ENCODE measurements at regions not wholly inside any gene's neighbourhood (a gene's known extent, or its start where the extent isn't known, plus 50 kb on each side); places are given as distances from the start of the nearest gene placed in this dataset.
"Not testable (repeated sequence)": the region's sequence is repeated elsewhere in the genome, so short reads cannot be mapped to it uniquely, and the experiment has no call there.

GRCh38 chr21:34272321-34272720, 91.5 kb upstream of the KCNE2 start:
- no peak for DNase-seq (ENCODE audit: low spot score)

- DNase-seq (ENCODE audit: low spot score): no peak
Measured at GRCh38 chr21:34274001-34274400, 89.8 kb upstream of the KCNE2 start.

- no peak for DNase-seq (ENCODE audit: low spot score)
Measured at GRCh38 chr21:34276711-34277425, 86.9 kb upstream of the KCNE2 start.

- no peak for DNase-seq (ENCODE audit: low spot score)
Measured at GRCh38 chr21:34278451-34278850, 85.4 kb upstream of the KCNE2 start.

DNA sequence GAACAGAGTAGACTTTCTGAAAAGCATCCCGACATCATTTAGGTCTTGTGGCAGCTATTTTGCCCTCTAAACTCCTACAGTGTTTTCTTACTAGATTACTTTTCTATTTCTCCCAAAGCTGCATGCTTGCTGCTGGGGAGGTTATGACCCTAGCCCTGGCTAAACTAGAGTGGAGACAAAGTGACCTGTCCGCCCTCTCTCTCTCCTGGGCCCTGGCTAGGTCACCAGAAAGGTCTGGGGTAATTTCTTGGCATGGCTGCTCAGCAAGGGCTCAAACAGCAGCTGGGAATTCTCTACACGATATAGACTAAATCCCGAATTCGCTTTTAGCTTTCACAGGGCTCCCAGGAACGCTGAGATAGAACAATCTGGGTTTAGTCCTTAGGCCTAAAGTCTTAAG, 84.5 kb upstream of the KCNE2 start:
- no peak for DNase-seq (ENCODE audit: low spot score)

DNA sequence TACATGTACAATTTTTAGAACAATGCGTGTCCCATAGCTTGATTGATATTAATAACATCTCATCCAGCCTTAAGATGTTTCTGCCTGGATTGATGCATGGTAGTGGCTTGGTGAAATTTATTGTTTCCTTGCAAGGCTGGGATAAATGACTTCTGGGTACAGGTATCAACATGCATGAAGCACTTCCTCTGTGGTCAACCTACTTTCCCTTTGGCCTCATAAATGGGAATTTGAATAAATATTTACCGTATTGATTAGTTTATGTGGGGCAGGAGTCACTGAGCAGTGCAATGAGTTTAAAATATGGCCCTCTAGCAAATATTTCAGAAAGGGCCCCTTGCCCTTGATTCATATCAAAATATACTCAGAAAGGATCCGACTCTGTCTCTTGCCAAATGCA, 83.9 kb upstream of the KCNE2 start:
- no peak for DNase-seq (ENCODE audit: low spot score)

- peak; percentile 84 for DNase-seq (ENCODE audit: low spot score)
Measured at GRCh38 chr21:34280389-34280795, 83.4 kb upstream of the KCNE2 start.

GRCh38 chr21:34280959-34281358, 82.8 kb upstream of the KCNE2 start:
- no peak for DNase-seq (ENCODE audit: low spot score)

DNA sequence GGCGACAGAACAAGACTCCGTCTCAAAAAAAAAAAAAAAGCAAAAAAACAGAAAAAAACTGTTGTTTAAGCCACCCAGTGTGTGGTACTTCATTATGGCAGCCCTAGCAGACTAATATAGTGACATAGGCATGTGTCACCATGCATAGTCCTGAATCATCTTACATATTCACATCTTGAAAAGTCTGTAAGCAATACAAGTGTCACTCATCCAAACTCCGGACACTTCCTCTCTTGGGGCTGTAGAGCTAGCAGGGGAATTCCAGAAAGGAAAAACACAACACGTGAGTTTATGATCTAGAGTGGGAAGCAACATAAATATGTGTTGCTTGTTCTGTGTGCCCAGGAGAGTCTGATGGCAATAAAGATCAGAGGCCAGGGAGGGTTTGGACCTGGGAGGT, 81.6 kb upstream of the KCNE2 start:
- DNase-seq (ENCODE audit: low spot score): no peak

GRCh38 chr21:34284666-34285065, 79.1 kb upstream of the KCNE2 start:
- DNase-seq (ENCODE audit: low spot score): no peak

DNA sequence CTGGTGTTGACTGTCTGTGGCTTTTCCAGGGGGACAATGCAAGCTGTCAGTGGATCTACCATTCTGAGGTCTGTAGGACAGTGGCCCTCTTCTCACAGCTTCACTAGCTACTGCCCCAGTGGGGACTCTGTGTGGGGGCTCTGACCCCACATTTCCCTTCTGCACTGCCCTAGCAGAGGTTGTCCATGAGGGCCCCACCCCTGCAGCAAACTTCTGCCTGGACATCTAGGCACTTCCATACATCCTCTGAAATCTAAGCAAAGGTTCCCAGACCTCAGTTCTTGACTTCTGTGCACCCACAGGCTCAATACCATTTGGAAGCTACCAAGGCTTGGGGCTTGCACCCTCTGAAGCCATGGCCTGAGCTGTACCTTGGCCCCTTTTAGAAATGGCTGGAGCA, 75.8 kb upstream of the KCNE2 start:
- DNase-seq (ENCODE audit: low spot score): not testable (repeated sequence)

DNA sequence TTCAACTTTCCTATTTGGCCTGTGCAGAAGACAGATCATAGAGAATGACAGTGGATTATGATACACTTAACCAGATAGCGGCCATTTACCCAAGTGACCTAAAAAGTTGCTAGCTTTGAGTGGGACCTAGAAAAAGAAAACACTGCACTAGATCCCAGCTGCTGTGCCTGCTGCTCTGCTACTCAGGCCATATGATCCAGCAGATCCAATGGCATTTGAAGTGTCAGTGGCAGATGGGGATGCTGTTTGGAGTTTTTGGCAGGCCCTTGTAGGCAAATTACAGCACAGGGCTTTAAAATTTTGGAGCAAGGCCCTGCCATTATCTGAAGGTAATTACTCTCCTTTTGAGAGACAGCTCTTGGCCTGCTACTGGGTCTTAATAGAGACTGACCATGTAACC, 74.0 kb upstream of the KCNE2 start:
- DNase-seq (ENCODE audit: low spot score): no peak

DNA sequence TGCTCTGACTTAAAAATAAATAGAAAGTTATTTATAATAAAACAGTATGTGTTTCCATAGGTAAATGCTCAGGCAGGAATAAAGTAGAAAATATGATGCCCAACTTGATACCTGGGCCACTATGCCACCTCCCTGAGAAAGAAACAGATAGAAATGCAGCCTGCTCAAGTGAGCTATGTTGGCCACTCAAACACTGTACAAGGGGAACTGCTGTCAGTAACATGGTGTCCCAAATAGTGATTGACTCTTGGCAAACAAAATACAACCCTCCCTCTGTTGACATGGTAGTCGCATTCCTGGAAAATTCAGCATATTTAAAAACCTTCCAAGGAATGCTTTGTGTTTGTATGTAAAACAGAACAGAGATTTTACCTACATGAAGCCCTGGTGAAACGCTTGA, 66.9 kb upstream of the KCNE2 start:
- DNase-seq (ENCODE audit: low spot score): no peak

- no peak for DNase-seq (ENCODE audit: low spot score)
Measured at GRCh38 chr21:34298534-34299167, 65.2 kb upstream of the KCNE2 start.

DNA sequence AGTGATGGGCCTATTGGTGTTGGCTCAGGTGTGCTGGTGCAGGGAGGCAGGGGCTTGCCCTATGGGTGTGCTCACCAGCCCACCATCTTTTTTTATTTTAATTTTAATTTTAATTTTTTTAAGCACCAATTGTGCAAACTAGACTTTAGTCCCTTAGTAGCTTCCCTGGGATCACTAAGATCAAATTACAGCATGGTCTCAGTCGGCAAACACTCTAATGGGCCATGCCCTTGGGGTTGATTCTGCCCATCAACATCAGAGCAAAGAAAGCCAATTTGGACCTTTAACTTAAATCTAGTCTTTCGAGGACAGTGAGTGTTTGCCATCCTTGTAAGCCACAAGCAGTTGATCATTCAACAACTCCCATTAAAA, 64.7 kb upstream of the KCNE2 start:
- no peak for DNase-seq (ENCODE audit: low spot score)

- no peak for DNase-seq (ENCODE audit: low spot score)
Measured at GRCh38 chr21:34302521-34302920, 61.3 kb upstream of the KCNE2 start.

GRCh38 chr21:34305605-34306604, 57.9 kb upstream of the KCNE2 start:
- no peak for DNase-seq (ENCODE audit: low spot score)

DNA sequence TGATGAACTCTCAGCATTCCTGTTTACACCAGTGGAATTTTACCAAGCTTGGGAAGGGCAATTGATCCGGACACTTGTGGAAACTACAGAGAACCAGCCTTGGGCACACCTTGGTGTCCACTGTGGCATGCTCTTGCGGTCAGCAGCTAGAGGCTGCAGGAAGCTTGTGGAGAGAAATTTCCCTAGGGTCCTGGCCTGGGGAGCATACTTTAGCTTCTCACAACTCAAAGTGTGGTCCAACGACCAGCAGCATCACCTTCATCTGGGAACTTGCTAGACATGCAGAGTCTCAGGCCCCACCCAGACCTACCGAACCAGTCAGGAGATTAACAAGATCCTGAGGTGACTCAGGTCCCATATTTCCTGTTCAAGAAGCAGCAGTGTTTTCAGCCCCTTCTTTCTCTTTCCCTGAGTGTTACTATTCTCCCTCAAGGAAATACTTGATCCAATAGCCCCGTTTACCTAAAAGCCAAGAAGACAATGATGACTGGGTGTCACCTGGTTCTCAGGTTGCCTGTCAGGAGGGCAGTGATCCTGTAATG, 55.7 kb upstream of the KCNE2 start:
- DNase-seq (ENCODE audit: low spot score): no peak

GRCh38 chr21:34311561-34312330, 52.1 kb upstream of the KCNE2 start:
- DNase-seq (ENCODE audit: low spot score): no peak

DNA sequence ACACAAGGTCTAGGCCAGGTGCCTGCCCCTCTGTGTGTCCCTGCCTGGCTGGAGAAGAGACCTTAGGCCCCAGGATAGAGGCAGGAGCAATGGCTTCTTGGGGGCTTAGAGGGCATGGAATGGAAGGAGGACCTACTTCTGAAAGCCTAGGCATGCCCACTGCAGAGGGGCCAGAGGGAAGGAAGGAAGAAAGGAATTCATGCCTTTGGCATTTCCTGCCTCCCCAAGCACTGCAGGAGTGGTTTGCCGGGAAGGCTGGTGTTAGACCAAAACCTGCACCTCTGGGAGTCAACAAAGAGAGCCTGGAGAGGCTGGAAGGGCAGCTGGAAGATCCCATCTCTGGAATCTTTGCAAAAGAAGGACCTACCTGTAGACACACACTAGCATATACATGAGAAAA, 50.7 kb upstream of the KCNE2 start:
- DNase-seq (ENCODE audit: low spot score): no peak

All from cerebellar cortex (tissue), 1 donor.